Esophagus muscularis mucosa (tissue), 4 donors: ENCODE measurements at regions not wholly inside any gene's neighbourhood (a gene's known extent, or its start where the extent isn't known, plus 50 kb on each side); places are given as distances from the start of the nearest gene placed in this dataset.

Experiments used
- CTCF ChIP-seq, 3 experiments: fragments of 200-600 bp in 2 of 3; fragments of 450-650 bp in 1 of 3; sonication (generic) in 2 of 3; IDR thresholded peaks; one replicate each; pipeline ENCODE4 v1.5.1; 2017 to 2019; ENCODE audit warnings: antibody characterized with exemption in 3 of 3, mild to moderate bottlenecking in 2 of 3, moderate library complexity in 1 of 3
- EP300 ChIP-seq: sonication (generic); formaldehyde crosslinking; IDR thresholded peaks from one replicate; pipeline ENCODE4 v1.6.1; 2017; ENCODE audit warnings: antibody characterized with exemption
- POLR2AphosphoS5 ChIP-seq, 2 donors: sonication (generic); formaldehyde crosslinking; IDR thresholded peaks; one replicate each; pipeline ENCODE4 v1.6.1; 2017; ENCODE audit warnings: antibody characterized with exemption in 2 of 2

GRCh38 chr10:57791546-57791945 is 476.1 kb downstream of the IPMK start:
- TF ChIP-seq EP300, result no peak
- TF ChIP-seq POLR2AphosphoS5 (IDR thresholded peaks at IDR 0.05), result no peak
- no peak for TF ChIP-seq CTCF (IDR thresholded peaks at IDR 0.05)
